Fibroblast of lung (primary cell): ENCODE measurements at regions not wholly inside any gene's neighbourhood (a gene's known extent, or its start where the extent isn't known, plus 50 kb on each side); places are given as distances from the start of the nearest gene placed in this dataset.
"Not testable (repeated sequence)": the region's sequence is repeated elsewhere in the genome, so short reads cannot be mapped to it uniquely, and the experiment has no call there.

Experiments used
- EZH2 ChIP-seq: IDR thresholded peaks from 2 replicates; pipeline ENCODE4 v1.5.1; 2012; ENCODE audit warnings: low read length, control low read depth, mild to moderate bottlenecking; ENCODE audit errors: missing control alignments
- TF ChIP-seq, protein P1 (sequence below), 2 donors: IDR thresholded peaks in 1 of 2; conservative IDR thresholded peaks in 1 of 2; 1 replicate in 1 of 2; 2 replicates in 1 of 2; pipeline ENCODE4 v1.5.1; 2011 to 2012; ENCODE audit warnings: low read length in 2 of 2, control low read depth in 1 of 2, inconsistent platforms in 1 of 2, low read depth in 1 of 2, mild to moderate bottlenecking in 1 of 2

DNA sequence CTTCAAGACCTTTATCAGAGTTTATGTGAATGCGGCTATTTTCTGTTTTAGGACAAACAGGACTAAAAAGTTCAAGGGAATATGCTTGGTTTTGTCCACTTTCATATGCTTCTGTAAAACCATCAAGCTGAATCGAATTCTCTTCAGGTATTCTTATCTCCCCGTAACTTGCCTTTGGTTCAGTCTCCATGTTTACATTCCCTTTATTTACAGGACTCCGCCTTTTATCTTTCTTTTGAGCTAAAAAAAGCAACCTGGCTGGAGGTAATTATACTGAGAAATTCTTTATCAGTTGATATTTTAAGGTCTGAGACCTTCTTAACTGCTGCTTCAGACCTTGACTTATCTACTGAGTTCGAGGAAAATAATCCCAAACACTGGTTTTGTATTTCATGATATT lies 72.0 kb downstream of the SYT15 start:
- TF ChIP-seq, protein P1, sequence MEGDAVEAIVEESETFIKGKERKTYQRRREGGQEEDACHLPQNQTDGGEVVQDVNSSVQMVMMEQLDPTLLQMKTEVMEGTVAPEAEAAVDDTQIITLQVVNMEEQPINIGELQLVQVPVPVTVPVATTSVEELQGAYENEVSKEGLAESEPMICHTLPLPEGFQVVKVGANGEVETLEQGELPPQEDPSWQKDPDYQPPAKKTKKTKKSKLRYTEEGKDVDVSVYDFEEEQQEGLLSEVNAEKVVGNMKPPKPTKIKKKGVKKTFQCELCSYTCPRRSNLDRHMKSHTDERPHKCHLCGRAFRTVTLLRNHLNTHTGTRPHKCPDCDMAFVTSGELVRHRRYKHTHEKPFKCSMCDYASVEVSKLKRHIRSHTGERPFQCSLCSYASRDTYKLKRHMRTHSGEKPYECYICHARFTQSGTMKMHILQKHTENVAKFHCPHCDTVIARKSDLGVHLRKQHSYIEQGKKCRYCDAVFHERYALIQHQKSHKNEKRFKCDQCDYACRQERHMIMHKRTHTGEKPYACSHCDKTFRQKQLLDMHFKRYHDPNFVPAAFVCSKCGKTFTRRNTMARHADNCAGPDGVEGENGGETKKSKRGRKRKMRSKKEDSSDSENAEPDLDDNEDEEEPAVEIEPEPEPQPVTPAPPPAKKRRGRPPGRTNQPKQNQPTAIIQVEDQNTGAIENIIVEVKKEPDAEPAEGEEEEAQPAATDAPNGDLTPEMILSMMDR (conservative IDR thresholded peaks at IDR 0.05 in 1 of 2, IDR thresholded peaks at IDR 0.05 in 1 of 2; ENCODE audit: low read depth in 1 of 2, low read length in 2 of 2) = not testable (repeated sequence)
- TF ChIP-seq EZH2 = not testable (repeated sequence)
